ENCODE measurements at regions not wholly inside any gene's neighbourhood (a gene's known extent, or its start where the extent isn't known, plus 50 kb on each side); places are given as distances from the start of the nearest gene placed in this dataset.

GRCh38 chr5:67353500-67354450 lies 157.2 kb upstream of the CD180 start:
- H3K27ac ChIP-seq, result no peak overlapping the region
- DNase-seq (ENCODE audit: low spot score), result no peak

GRCh38 chr5:67350618-67351201 lies 154.1 kb upstream of the CD180 start:
- peak overlapping the region in 1 of 2 donors; percentile 18 for H3K27ac ChIP-seq
- TF ChIP-seq CTCF (IDR thresholded peaks at IDR 0.05), result no peak
- DNase-seq (ENCODE audit: low spot score), result no peak
- H3K4me3 ChIP-seq, result no peak overlapping the region

More at GRCh38 chr5:67353500-67354450, 157.2 kb upstream of the CD180 start:
- TF ChIP-seq CTCF (IDR thresholded peaks at IDR 0.05), result no peak
- no peak overlapping the region for H3K4me3 ChIP-seq

- TF ChIP-seq CTCF (IDR thresholded peaks at IDR 0.05), result no peak
- DNase-seq (ENCODE audit: low spot score), result no peak
- H3K27ac ChIP-seq, result peak overlapping the region in 1 of 2 donors; percentile 18
- H3K4me3 ChIP-seq, result no peak overlapping the region
Measured at GRCh38 chr5:67350185-67350584, 153.6 kb upstream of the CD180 start.

GRCh38 chr5:67347821-67348220 lies 151.2 kb upstream of the CD180 start:
- no peak for DNase-seq (ENCODE audit: low spot score)
- Histone ChIP-seq H3K27ac (no peak overlapping the region), H3K4me3 (no peak overlapping the region)
- no peak for TF ChIP-seq CTCF (IDR thresholded peaks at IDR 0.05)

- no peak overlapping the region for H3K4me3 ChIP-seq
- DNase-seq (ENCODE audit: low spot score), result no peak
- no peak for TF ChIP-seq CTCF (IDR thresholded peaks at IDR 0.05)
- no peak overlapping the region for H3K27ac ChIP-seq
Measured at GRCh38 chr5:67346611-67347010, 150.0 kb upstream of the CD180 start.

GRCh38 chr5:67344870-67345269 lies 148.3 kb upstream of the CD180 start:
- no peak for DNase-seq (ENCODE audit: low spot score)
- no peak overlapping the region for H3K4me3 ChIP-seq
- no peak for TF ChIP-seq CTCF (IDR thresholded peaks at IDR 0.05)
- no peak overlapping the region for H3K27ac ChIP-seq
